GM10248 (cell line): ENCODE measurements at regions not wholly inside any gene's neighbourhood (a gene's known extent, or its start where the extent isn't known, plus 50 kb on each side); places are given as distances from the start of the nearest gene placed in this dataset.

Experiments used
- CTCF ChIA-PET: fragments of 300-600 bp; sonication (Branson Sonifier 250); formaldehyde crosslinking; extraction: SDS; loops from one replicate; lab custom pipeline; 2021; ENCODE audit warnings: antibody characterized with exemption; lab: Yijun Ruan, JAX
- POLR2A ChIA-PET: fragments of 350-650 bp; sonication (Branson Sonifier 250); formaldehyde crosslinking; extraction: SDS; loops from one replicate; lab custom pipeline; 2020; ENCODE audit warnings: antibody characterized with exemption; lab: Yijun Ruan, JAX
- DNase-seq: peaks from one replicate; pipeline ENCODE4 v3.0.0; 2012; ENCODE audit errors: extremely low spot score
- CTCF ChIP-seq: IDR thresholded peaks from 2 replicates; pipeline ENCODE4 v1.5.1; 2012; ENCODE audit warnings: mild to moderate bottlenecking, low read depth; ENCODE audit errors: extremely low read depth, missing control alignments, control extremely low read depth

GRCh38 chr19:30711296-30711695, 339.1 kb downstream of the ZNF536 start:
- no peak for DNase-seq
- CTCF ChIA-PET: no interaction called here
- no peak for TF ChIP-seq CTCF
- POLR2A ChIA-PET: no interaction called here

GRCh38 chr19:30710721-30711120, 338.5 kb downstream of the ZNF536 start:
- CTCF ChIA-PET: no interaction called here
- POLR2A ChIA-PET: no interaction called here
- no peak for DNase-seq
- no peak for TF ChIP-seq CTCF

- ChIA-PET CTCF (no interaction called here), POLR2A (no interaction called here)
- no peak for TF ChIP-seq CTCF
- no peak for DNase-seq
These were observed 336.4 kb downstream of the ZNF536 start for GRCh38 chr19:30708416-30709178.

- no peak for DNase-seq
- no peak for TF ChIP-seq CTCF
- ChIA-PET POLR2A (no interaction called here), CTCF (no interaction called here)
These were observed 332.7 kb downstream of the ZNF536 start for GRCh38 chr19:30704771-30705330.

- CTCF ChIA-PET: interaction anchor here (1.3 to 2.2 kb wide), 2 partner anchors 12 to 21 kb away, joined by 4 to 8 read pairs; no protein-coding TSS in a partner anchor
- TF ChIP-seq CTCF: no peak
These were observed 331.5 kb downstream of the ZNF536 start for GRCh38 chr19:30703645-30704044.

GRCh38 chr19:30701178-30701577, 329.0 kb downstream of the ZNF536 start:
- POLR2A ChIA-PET: no interaction called here
- DNase-seq: no peak
- no peak for TF ChIP-seq CTCF
- CTCF ChIA-PET: no interaction called here

More at GRCh38 chr19:30703645-30704044, 331.5 kb downstream of the ZNF536 start:
- DNase-seq: no peak
- POLR2A ChIA-PET: no interaction called here
